Neural progenitor cell (in vitro differentiated cells): ENCODE measurements at regions not wholly inside any gene's neighbourhood (a gene's known extent, or its start where the extent isn't known, plus 50 kb on each side); places are given as distances from the start of the nearest gene placed in this dataset.

Source experiments
- CTCF ChIP-seq: fragments of 200-600 bp; sonication (generic); IDR thresholded peaks from 2 replicates; pipeline ENCODE4 v1.5.1; 2017; ENCODE audit warnings: antibody characterized with exemption, mild to moderate bottlenecking
- EZH2 ChIP-seq: fragments of 200-600 bp; sonication (generic); IDR thresholded peaks from 2 replicates; pipeline ENCODE4 v1.6.1; 2017; ENCODE audit warnings: antibody characterized with exemption, mild to moderate bottlenecking, moderate library complexity
- EZH2phosphoT487 ChIP-seq: fragments of 200-600 bp; sonication (generic); IDR thresholded peaks from 2 replicates; pipeline ENCODE4 v1.6.1; 2017; ENCODE audit warnings: antibody characterized with exemption

GRCh38 chr13:74070513-74070912 lies 63.7 kb downstream of the KLF12 start:
- TF ChIP-seq CTCF: no peak
- TF ChIP-seq EZH2phosphoT487: no peak
- no peak for TF ChIP-seq EZH2
